K562 (cell line): ENCODE measurements at regions not wholly inside any gene's neighbourhood (a gene's known extent, or its start where the extent isn't known, plus 50 kb on each side); places are given as distances from the start of the nearest gene placed in this dataset.

Source experiments
- ARNT ChIP-seq, 2 experiments: fragments of 450-650 bp; IDR thresholded peaks; 2 replicates each; pipeline ENCODE4 v1.6.1; 2016; ENCODE audit warnings: mild to moderate bottlenecking in 1 of 2
- BRD9 ChIP-seq: fragments of 450-650 bp; IDR thresholded peaks from 2 replicates; pipeline ENCODE4 v1.6.1; 2018; ENCODE audit warnings: low read depth; ENCODE audit not compliant: partially characterized antibody
- CAMTA2 ChIP-seq: fragments of 250-450 bp; sonication (Bioruptor Pico); conservative IDR thresholded peaks from 2 replicates; pipeline ENCODE4 v1.5.1; 2022
- DMBX1 ChIP-seq: fragments of 250-450 bp; sonication (Bioruptor Pico); IDR thresholded peaks from 2 replicates; pipeline ENCODE4 v1.8.0; 2022; ENCODE audit warnings: inconsistent platforms, mild to moderate bottlenecking, moderate library complexity, borderline replicate concordance
- HLTF ChIP-seq: fragments of 450-650 bp; IDR thresholded peaks from 2 replicates; pipeline ENCODE4 v1.6.1; 2016
- MGA ChIP-seq: fragments of 450-650 bp; IDR thresholded peaks from 2 replicates; pipeline ENCODE4 v1.6.1; 2016; ENCODE audit warnings: mild to moderate bottlenecking, moderate library complexity
- NFIC ChIP-seq: fragments of 450-650 bp; IDR thresholded peaks from 2 replicates; pipeline ENCODE4 v1.6.1; 2017; ENCODE audit warnings: mild to moderate bottlenecking, inconsistent platforms
- SMARCA5 ChIP-seq: fragments of 450-650 bp; IDR thresholded peaks from 2 replicates; pipeline ENCODE4 v1.6.1; 2016
- TAL1 ChIP-seq: fragments of 450-650 bp; IDR thresholded peaks from 2 replicates; pipeline ENCODE4 v1.6.1; 2016; ENCODE audit warnings: mild to moderate bottlenecking
- ZNF592 ChIP-seq: fragments of 450-650 bp; IDR thresholded peaks from 2 replicates; pipeline ENCODE4 v1.6.1; 2017; ENCODE audit warnings: antibody characterized with exemption, mild to moderate bottlenecking

GRCh38 chr6:51027283-51028065 lies 208.8 kb downstream of the TFAP2B start (continued):
- TF ChIP-seq MGA: no peak
- peak; percentile 52 for TF ChIP-seq BRD9
- peak; percentile 26; the same call in 1 of the 2 replicates for TF ChIP-seq TAL1
- TF ChIP-seq CAMTA2 (CRISPR knock-in tag): no peak
- TF ChIP-seq NFIC: peak; percentile 40; the same call in 1 of the 2 replicates
- peak in 1 of 2 experiments; percentile 57; a peak in 1 of 4 replicates for TF ChIP-seq ARNT (IDR thresholded peaks at IDR 0.05)
- no peak for TF ChIP-seq SMARCA5
- 0 out of 2 replicates have a peak, but pooled peaks have one; percentile 10 for TF ChIP-seq DMBX1 (CRISPR knock-in tag)
- 0 out of 2 replicates have a peak, but pooled peaks have one; percentile 11 for TF ChIP-seq ZNF592
- TF ChIP-seq HLTF: 0 out of 2 replicates have a peak, but pooled peaks have one; percentile 32
